ENCODE measurements at regions not wholly inside any gene's neighbourhood (a gene's known extent, or its start where the extent isn't known, plus 50 kb on each side); places are given as distances from the start of the nearest gene placed in this dataset.

DNA sequence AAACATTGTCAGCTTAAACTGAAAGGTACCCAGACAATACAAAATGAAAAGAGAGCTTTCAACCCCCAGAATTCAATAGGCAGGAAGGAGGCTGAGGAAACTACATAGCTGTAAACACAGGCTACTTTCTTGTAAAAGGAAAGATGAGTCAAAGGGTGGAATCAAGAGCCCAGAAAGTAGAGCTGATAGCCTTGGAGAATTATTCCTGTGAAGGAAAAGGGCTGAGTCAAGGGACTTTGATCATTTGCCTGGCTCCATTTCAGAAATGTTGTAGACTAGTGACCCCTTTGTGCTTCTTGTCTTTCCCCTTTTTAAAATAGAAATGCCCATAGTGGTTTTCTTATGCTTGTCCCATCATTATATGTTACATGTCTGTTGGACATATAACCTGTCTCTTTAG is 597.6 kb downstream of the ADGRL2 start:
- TF ChIP-seq, protein P1, sequence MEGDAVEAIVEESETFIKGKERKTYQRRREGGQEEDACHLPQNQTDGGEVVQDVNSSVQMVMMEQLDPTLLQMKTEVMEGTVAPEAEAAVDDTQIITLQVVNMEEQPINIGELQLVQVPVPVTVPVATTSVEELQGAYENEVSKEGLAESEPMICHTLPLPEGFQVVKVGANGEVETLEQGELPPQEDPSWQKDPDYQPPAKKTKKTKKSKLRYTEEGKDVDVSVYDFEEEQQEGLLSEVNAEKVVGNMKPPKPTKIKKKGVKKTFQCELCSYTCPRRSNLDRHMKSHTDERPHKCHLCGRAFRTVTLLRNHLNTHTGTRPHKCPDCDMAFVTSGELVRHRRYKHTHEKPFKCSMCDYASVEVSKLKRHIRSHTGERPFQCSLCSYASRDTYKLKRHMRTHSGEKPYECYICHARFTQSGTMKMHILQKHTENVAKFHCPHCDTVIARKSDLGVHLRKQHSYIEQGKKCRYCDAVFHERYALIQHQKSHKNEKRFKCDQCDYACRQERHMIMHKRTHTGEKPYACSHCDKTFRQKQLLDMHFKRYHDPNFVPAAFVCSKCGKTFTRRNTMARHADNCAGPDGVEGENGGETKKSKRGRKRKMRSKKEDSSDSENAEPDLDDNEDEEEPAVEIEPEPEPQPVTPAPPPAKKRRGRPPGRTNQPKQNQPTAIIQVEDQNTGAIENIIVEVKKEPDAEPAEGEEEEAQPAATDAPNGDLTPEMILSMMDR (IDR thresholded peaks at IDR 0.05), result no peak

DNA sequence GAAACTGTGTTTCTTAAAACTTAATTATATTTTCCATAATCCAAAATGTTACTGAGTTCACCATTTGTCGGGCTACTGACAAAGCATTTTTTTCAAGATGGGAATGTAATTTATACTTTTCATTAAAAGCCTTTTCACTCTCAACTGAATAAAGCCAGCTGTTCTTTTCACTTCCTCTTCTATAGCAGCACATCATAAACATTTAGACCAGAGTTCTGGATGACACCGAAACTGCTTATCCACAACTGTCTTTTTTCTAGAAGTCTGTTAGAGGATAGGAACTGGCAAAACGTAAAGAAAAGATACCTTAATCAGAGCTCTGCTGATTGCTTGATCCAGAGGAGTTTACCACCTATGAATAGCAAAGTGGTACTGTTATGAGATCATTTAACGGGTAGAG is 594.7 kb downstream of the ADGRL2 start:
- TF ChIP-seq, protein P1 (IDR thresholded peaks at IDR 0.05), result no peak

DNA sequence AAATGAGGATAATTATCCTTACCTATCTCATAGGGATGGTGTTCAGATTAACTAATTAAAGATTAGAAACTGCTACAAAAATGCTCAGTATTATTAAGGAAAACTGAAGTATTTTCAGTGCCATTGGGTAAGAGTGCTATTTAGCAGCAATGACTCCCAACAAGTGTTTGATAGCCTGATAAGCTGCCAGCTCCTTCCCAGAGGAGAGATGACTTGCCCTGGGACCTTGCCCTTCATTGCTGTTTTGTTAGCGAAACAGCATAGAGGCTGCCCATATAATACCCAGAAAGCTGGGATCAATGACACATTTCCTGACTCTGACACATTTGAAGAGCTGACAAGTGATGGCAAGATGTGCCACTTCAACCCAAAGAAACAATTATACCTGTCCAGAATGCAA is 592.2 kb downstream of the ADGRL2 start:
- TF ChIP-seq, protein P1 (IDR thresholded peaks at IDR 0.05), result no peak

DNA sequence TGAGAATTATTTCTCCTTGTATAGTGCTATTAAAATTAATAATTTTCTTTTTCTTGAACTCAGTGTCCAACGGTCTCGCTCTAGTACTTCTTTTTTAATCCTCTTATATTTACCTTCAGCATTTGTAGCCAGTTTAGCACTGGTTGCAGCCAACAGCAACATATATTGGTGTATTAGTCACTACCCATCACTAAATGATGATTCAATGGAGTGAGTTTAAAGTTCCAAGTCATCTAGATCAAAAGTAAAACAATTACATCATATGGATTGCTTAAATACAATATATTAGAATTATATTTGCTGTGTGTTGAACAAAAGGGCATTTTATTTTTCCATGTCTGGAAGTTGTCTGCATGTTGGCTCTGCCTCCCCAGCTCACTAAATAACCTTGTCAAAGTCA is 591.8 kb downstream of the ADGRL2 start:
- TF ChIP-seq, protein P1 (IDR thresholded peaks at IDR 0.05), result no peak

DNA sequence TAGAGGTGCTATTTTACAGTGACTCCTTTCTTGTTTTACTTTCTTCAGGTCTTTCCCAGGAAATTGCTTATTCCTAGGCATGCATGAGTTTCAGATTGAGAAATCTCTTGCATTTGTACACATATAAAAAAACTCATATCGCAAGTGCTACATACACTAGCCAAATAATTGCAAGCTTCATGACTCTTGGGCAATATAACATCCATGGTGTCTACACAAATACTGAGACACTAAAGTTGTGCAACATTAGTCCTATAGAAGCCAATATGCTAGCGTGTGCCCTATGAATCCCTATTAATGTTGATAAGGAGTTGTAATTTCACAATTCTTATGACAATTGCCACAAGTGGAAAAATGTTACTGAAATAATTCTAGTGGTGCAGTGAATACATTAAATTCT is 591.0 kb downstream of the ADGRL2 start:
- TF ChIP-seq, protein P1 (IDR thresholded peaks at IDR 0.05), result no peak

DNA sequence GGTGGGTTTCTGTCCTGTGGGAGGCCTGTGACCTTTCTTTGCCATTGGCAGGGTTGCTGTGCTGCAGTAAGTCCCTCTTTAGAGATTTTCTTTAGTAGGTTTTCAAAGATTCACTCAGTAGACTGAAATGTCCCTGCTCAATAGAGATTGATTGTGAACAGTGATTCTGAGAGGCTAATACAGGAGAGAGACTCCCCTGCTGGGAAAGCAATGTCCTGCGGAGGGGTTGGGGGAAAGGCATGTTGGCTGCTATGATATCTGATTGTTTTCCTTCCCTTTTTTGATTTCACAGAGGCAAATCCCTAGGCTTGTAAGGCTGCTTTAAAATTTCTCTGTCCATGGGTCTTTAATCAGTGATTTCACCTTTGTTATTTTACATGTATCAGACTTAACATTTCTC is 589.9 kb downstream of the ADGRL2 start:
- TF ChIP-seq, protein P1 (IDR thresholded peaks at IDR 0.05), result no peak

DNA sequence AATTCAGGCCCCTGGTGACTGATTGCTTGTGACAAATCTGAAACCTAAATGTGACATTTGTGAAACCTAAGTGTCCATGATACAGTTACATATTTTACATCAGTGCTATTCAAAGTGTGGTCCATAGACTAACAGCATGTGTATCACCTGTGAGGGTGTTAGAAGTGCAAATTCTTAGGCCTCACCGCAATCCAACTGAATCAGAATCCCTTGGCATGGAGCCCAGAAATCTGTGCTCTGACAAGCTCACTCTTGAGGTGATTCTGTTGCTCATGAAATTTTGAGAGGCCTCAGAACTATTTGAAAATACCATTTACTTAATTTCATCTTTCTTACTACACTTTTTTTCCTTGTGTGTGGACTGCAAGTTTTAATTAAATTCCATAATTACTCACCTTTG is 587.9 kb downstream of the ADGRL2 start:
- TF ChIP-seq, protein P1 (IDR thresholded peaks at IDR 0.05), result no peak

DNA sequence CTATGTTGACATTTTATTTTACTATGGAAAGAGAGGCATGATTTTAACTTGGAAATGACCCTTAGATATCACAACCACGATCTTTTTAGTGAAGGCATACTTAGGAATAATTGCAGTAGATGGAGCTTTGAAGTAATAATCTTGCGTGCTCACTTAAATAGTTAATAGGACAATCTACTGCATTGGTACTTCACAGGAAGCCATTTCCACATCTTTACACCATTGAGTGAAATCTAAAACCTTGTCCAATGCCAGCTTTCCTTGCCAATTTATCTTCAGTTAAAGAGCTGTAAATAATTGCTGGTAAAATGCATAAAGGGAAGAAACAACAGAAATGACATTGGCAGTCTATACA is 586.3 kb downstream of the ADGRL2 start:
- TF ChIP-seq, protein P1 (IDR thresholded peaks at IDR 0.05), result no peak
